HG02798 (cell line): ENCODE measurements at regions not wholly inside any gene's neighbourhood (a gene's known extent, or its start where the extent isn't known, plus 50 kb on each side); places are given as distances from the start of the nearest gene placed in this dataset.
"Not testable (repeated sequence)": the region's sequence is repeated elsewhere in the genome, so short reads cannot be mapped to it uniquely, and the experiment has no call there.

Experiments
- ATAC-seq: cut with Tn5 transposase; IDR thresholded peaks from one replicate; pipeline ENCODE4 v1.9.1; 2021; ENCODE audit warnings: mild to moderate bottlenecking; ENCODE audit not compliant: unreplicated experiment, poor library complexity

- ATAC-seq: not testable (repeated sequence)
These were observed 295.7 kb downstream of the GOLGA6L6 start for GRCh38 chr15:20245856-20246255.

DNA sequence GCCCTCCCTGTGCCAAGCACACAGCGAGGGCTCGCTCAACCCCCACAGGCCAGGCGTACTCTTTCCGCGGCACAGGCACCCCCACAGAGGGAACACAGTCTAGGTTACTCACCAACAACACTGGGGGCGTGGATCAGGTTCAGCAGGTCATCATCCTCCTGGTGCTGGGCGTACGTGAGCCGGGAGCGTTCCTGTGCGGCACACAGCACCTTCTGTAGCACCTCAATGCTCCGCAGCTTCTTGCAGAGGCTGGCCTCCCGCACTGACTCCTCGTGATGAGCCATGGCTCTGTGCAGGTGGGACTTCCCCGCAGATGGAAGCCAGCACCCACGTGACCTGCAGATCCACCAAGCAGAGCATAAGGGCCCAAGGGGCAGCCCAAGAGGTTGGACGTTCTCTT lies 296.8 kb downstream of the GOLGA6L6 start:
- not testable (repeated sequence) for ATAC-seq

- not testable (repeated sequence) for ATAC-seq
These were observed 297.9 kb downstream of the GOLGA6L6 start for GRCh38 chr15:20243486-20244240.

- not testable (repeated sequence) for ATAC-seq
These were observed 301.2 kb downstream of the GOLGA6L6 start for GRCh38 chr15:20240366-20240917.

DNA sequence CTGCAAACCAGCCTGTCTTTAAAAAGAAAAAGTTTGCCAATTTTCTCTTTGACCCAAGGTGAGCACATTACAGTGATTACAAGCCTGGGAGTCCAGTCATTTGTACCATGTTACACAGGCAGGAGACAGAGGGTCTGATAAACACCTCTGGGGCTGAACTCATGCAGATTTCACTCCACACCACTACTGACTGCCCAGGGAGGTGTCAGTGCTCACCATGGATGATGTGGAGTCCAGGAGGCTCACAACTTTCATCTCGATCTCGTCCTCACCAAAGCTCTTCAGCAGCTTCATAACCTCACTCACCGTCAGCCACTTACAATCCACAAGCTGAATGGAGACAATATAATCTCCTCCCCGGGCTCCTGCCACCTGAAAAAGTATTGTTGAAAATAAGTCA lies 302.4 kb downstream of the GOLGA6L6 start:
- ATAC-seq: not testable (repeated sequence)

GRCh38 chr15:20237256-20238020 lies 304.2 kb downstream of the GOLGA6L6 start:
- not testable (repeated sequence) for ATAC-seq

GRCh38 chr15:20235728-20236127 lies 305.9 kb downstream of the GOLGA6L6 start:
- ATAC-seq: not testable (repeated sequence)

- ATAC-seq: not testable (repeated sequence)
These were observed 307.5 kb downstream of the GOLGA6L6 start for GRCh38 chr15:20234006-20234540.

DNA sequence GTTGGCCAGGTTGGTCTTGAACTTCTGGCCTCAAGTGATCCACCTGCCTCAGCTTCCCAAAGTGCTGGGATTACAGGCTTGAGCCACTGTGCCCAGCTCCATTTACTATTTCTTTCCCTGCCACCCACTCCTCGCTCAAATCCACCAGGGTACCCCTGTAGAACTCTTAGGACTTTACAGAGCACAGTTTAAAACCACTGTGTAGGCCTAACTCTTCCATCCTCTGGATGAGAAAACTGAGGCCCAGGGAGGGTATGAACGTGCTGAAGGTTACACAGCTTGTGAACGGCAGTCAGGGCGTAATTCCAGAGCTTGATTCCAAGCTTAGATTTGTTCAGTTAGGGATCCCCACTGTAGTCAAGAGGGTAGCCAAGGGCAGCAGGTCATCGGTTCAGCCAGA lies 309.1 kb downstream of the GOLGA6L6 start:
- not testable (repeated sequence) for ATAC-seq

GRCh38 chr15:20230656-20231055 lies 310.9 kb downstream of the GOLGA6L6 start:
- not testable (repeated sequence) for ATAC-seq

GRCh38 chr15:20228791-20229190 lies 312.8 kb downstream of the GOLGA6L6 start:
- ATAC-seq: not testable (repeated sequence)

DNA sequence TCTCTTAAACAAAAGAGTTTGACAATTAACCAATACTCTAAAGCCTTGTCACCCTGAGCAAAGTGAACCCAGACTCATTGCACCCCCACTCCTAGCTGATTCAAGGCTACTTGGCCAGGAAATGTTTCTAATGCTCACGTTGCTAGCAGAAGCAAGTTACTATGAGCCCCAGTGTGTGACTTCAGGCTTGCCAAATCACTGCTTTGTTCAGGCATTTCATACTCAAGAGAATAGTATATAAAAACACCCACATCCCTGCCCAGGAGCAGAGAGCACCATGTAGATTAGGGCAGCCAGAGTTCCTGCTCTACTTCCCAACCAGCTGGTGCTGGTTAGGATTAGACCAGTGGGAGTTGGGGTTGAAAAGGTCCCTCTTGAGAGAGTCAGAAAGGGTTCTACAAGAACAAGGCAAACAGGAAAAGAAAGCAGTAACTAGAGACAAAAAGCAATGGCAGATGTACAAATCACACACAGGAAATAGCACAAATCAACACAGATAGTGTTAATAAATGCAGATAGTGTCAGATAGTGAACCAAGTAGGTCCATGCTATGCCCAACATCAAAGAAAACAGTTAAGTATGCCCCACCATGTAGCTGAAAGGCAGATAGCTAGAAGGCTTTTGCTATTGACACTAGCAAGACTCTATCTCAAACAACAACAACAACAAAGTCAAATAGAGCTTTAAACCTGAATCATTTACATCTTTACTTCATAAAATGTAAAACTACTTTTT lies 314.3 kb downstream of the GOLGA6L6 start:
- ATAC-seq: not testable (repeated sequence)

DNA sequence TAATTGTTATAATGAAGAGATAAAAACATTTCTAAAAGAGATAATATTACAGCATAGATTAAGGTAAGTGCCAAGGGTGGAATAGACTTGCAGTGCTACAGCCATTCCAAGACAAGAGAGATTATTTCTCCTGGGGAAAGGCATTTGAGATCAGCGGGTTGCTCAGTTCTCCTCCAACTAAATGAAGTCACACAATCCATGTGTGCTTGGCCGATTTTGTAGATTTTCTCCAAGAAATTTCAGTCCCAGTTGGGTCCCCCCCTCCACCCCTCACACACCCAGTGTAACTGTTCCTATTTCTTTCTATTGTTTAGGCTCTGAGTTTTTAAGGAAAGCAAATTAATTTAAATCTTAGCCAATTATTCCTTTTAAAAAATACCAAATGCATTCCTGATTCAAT lies 315.1 kb downstream of the GOLGA6L6 start:
- ATAC-seq: not testable (repeated sequence)

GRCh38 chr15:20221063-20221462 lies 320.5 kb downstream of the GOLGA6L6 start:
- ATAC-seq: not testable (repeated sequence)

DNA sequence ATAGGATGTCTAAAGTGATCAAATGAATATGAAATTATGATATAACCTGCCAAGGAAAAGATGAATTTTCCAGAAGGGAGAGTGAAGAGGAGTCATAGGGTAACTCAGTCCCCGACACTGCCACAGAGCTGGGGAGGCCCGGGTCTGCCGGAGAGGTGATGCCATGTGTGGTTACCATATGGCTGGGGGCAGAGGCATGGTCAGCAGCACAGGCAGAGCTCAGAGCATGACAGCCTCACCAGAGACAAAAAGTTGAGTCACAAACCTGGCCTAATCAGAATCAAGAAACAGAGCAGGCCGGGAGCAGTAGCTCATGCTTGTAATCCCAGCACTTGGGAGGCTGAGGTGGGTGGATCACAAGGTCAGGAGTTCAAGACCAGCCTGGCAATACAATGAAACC lies 322.4 kb downstream of the GOLGA6L6 start:
- ATAC-seq: not testable (repeated sequence)

DNA sequence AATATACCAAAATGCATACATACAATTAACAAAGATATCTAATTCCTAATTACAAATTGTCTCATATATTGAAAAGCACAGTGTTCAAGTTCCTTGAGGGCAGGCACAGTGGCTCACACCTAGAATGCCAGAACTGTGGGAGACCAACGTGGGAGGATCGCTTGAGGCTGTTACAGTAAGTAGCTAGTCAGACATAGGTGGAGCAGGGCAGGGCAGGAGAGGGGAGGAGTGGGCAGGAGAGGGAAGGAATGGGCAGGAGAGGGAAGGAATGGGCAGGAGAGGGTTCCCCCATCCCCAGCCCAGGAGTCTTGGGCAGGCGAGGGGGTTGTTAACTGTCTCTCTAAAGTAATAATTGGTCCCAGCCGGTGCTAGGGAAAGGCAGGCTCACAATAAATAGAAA lies 325.9 kb downstream of the GOLGA6L6 start:
- ATAC-seq: not testable (repeated sequence)

- ATAC-seq: not testable (repeated sequence)
These were observed 327.5 kb downstream of the GOLGA6L6 start for GRCh38 chr15:20214101-20214500.

DNA sequence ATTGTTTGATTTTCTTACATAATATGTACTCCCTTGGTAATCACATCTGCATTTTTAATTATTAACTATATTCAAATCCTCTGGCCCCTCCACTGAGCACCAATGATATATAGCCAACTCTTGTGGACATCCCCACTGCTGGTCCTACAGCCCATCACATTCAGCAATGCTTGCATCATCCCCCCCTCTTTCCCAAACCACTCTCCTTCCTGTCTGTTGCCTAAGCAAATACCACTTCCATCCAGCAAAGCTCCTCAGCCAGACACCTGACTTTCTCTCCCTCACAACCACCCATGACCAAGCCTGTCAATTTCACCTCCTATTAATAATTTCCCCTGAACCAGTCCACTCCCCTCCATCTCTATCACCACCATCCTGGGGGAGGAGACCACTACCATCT lies 330.1 kb downstream of the GOLGA6L6 start:
- not testable (repeated sequence) for ATAC-seq

DNA sequence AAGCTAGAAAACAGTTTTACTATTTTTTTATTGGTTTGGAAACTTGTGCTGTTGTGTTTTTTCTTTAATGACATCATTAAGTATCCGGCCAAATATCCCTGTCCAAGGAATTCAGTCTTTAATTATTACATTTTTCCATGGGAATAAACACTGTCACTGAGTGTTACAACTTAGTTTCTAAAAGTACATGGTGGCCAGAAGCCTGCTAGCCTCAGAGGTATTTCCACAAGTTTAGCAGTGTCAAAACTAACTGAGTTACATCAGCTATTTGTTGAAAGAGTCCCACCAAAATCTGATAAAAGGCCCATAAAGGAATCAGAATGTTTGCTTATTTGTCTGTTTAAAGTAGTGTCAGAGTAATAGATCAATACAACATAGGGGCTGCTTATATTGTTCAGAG lies 331.6 kb downstream of the GOLGA6L6 start:
- ATAC-seq: not testable (repeated sequence)

DNA sequence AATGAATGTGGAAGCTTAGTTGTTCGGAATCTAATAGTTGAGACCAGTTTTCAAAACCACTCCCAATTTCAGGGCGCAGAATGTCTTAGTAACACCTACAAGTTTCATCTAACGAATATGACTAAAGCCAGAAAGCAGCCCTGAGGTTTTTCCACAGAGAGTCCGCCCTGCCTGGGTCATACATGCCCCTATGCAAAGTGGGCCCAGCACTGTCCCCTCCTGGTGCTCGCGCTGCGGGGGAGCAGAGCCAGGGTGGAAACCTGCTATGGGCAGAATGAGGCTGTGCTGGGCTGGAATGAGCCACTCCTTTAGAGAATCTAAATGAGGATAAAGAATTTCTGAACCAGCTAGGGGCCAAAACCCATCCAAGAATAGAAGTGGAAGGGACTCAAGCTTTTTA lies 334.0 kb downstream of the GOLGA6L6 start:
- ATAC-seq: not testable (repeated sequence)
